HG03439 (cell line): ENCODE measurements at regions not wholly inside any gene's neighbourhood (a gene's known extent, or its start where the extent isn't known, plus 50 kb on each side); places are given as distances from the start of the nearest gene placed in this dataset.

Experiments
- ATAC-seq: cut with Tn5 transposase; IDR thresholded peaks from one replicate; pipeline ENCODE4 v1.9.1; 2021; ENCODE audit warnings: mild to moderate bottlenecking, moderate library complexity; ENCODE audit not compliant: unreplicated experiment

DNA sequence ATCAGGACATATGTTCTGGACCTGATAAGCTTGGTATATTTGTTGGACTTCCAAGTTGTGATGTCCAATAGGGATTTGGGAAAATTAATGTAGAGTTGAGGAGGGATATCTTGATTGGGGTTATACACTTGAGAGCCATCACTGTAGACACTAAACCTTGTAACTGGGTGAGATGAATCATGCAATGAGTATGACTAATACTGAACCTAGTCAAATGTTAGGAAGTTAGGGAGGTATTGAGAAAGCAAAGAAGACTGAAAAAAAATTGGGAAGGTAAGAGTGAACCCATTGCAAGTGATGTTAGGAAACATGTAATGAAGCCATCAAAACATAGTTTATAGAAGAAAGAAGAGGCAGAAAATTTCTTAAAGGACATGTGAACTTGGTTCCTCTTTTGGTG is 668.4 kb upstream of the CDH9 start:
- ATAC-seq = no peak

- ATAC-seq = no peak
These were observed 667.3 kb upstream of the CDH9 start for GRCh38 chr5:27705661-27706060.

GRCh38 chr5:27701931-27702903 is 663.8 kb upstream of the CDH9 start:
- no peak for ATAC-seq

- ATAC-seq = no peak
These were observed 662.1 kb upstream of the CDH9 start for GRCh38 chr5:27700526-27700925.

GRCh38 chr5:27682600-27682999 is 644.2 kb upstream of the CDH9 start:
- ATAC-seq = no peak

DNA sequence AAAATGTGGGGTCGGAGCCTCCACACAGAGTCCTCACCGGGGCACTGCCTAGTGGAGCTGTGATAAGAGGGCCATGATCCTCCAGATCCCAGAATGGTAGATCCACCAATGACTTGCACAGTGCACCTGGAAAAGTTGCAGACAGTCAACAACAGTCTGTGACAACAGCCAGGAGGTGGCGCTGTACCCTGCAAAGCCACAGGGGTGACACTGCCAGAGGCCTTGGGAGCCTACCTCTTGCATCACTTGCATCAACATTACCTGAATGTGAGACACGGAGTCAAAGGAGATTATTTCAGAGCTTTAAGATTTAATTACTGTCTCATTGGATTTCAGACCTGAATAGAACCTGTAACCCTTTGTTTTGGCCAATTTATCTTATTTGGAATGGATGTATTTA is 614.1 kb upstream of the CDH9 start:
- ATAC-seq = no peak

DNA sequence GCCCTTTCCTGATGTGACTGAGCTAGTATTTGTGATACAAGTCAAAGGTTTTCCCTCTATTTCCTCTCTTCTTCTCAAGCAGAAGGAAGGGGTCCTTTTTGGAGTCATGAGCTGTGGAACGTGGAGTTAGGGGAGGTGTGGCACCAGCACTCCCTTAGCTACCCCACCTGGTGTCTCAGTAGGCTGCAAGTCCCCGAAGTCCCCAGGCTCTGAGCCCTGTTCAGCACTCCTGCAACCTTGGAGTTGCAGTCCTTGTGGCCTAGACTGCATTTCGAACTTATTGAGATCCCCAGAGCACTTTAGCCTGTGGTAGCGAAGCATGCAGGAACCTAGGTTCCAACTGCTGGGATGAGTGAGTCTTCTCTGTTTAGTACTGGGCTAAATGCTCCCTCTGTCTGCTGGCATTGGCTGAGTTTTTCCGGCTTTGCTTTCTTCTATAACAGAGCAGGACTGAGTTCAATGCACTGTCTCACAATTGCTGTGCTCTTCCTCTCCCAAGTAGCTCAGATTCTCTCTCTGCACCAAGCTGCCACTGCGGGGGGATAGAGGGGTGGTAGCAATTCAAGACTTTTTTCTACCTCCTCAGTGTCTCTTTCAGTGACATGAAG is 600.7 kb upstream of the CDH9 start:
- no peak for ATAC-seq

DNA sequence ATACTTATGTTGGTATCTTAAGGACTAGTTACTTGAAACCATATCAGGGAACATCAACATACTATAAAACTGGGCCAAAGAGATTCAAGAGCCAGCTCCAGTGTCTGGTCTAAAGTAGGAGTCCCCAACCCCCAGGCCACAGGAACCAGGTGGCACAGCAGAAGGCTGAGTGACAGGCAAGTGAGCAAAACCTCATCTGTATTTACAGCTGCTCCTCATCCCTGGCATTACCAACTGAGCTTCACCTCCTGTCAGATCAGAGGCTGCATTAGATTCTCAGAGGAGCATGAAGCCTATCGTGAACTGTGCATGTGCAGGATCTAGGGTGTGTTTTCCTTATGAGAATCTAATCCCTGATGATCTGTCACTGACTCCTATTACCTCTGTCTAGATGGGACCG is 581.6 kb upstream of the CDH9 start:
- ATAC-seq = no peak

- ATAC-seq = no peak
These were observed 573.8 kb upstream of the CDH9 start for GRCh38 chr5:27612161-27612560.

DNA sequence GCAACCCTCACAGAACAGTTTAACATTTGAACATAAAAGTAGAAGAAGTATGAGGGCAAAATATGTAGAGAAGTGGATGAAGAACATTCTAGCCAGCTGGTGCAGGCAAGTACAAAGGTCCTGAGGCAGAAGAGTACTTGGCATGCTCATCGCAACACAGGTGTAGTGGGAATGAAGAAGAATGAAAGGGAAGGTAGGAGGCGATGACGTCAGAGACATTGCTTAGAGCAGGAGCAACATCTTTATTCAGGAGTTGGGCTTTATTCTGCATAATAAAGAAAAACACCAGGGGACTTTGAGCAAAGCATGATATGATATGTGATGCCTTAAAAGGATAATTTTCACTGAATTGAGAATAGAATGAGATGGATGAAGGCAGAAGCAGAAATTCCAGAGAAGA is 570.6 kb upstream of the CDH9 start:
- ATAC-seq = no peak

DNA sequence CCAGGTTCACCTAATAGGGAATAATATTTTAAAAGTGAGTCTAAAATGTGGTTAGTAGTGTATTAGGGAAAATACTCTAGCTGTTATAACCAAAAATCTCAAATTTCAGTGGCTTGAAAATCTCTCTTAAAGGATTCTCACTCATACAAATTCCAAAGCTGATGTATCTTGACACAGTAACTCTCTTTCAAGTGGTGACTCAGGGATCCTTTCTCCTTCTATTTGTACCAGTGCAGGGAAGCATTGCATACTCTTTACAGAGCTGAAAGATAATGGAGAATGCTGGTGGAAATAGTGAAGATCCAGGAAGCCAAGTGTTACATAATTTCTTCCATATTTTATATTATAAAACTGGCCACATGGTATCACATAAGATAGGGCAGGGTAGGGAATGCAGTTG is 560.2 kb upstream of the CDH9 start:
- no peak for ATAC-seq

- ATAC-seq = no peak
These were observed 555.8 kb upstream of the CDH9 start for GRCh38 chr5:27594141-27594540.

DNA sequence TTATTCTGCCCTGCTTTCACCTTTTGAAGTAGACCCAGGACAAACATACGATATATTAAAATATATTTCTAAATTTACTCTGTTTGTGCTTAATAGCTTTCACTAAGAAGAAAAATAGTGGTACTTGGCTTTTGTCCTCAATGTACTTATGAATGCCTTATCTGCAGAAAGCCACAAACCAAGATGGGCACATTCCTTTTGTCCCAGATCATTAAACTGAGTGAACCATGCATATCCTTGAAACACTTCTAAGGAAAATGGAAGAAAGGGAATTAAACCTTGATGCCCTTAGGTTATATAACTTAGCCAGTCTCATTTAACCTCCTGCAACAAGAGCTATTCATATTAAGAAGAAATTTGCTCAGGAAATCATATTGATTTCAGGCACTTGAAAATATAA is 553.8 kb upstream of the CDH9 start:
- no peak for ATAC-seq

GRCh38 chr5:27590503-27590902 is 552.1 kb upstream of the CDH9 start:
- ATAC-seq = no peak

DNA sequence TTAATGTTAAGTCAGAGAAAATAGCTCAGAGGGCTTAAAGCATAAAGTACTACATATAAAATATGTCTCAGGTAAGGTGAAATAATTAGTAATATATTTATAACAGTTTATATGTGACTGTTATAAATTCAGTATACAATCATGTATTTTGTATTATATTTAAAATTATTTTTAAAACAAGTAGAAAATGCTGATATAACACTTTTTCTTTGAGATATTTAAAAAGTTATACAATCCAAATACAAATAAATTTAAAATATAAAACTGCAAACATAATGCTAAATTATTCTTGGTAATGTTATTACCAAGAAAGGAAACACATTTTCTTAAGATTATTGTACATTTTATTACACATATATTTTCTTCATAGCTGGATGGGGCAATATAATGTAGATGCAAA is 539.9 kb upstream of the CDH9 start:
- no peak for ATAC-seq

GRCh38 chr5:27571681-27572080 is 533.3 kb upstream of the CDH9 start:
- no peak for ATAC-seq

- no peak for ATAC-seq
These were observed 530.4 kb upstream of the CDH9 start for GRCh38 chr5:27568811-27569210.

DNA sequence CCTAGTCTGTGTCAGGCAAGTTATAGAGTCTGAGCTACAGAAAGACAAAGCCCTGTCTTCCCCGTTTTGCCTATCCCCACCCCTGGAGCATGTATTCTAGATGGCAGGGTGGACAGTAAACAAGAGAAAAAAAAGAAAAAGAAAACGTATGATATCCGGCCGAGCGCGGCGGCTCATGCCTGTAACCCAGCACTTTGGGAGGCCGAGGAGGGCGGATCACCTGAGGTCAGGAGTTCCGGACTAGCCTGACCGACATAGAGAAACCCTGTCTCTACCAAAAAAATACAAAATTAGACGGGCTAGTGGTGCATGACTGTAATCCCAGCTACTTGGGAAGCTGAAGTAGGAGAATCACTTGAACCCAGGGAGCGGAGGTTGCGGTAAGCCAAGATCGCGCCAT is 523.0 kb upstream of the CDH9 start:
- ATAC-seq = no peak

DNA sequence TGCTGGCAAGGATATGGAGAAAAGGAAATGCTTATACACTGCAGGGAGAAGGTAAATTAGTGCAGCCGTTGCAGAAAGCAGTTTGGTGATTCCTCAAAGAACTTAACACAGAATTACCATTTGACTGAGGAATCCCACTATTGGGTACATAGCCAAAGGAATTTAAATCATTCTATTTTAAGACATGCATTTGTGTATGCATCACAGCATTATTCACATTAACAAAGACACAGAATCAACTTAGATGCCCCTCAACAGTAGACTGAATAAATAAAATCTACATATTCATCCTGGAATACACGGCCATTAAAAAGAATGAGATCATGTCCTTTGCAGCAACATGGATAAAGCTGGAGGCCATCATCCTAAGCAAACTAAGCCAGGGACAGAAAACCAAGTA is 510.1 kb upstream of the CDH9 start:
- no peak for ATAC-seq

DNA sequence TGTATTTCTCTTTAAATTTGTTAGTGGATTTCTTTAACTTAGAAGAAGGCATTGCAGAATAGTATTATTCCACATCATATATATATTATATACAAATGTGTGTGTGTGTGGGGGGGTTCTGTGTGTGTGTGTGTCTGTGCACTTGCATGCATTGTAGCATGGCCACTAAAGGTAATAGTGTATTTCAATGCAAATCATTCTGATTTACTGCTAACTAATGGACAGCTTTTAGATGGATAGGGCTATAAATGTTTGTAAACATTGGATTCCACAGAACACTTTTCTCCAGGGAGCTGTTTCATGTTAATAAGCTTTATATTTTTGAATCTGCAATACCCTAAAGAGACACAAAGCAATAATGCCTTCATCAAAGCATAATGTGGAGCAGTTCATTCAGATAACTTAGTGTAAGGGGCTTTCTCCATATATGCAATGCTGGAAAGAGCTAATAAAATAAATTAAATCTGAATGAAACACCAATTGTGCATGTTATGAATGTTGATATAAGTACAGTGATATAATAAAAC is 496.7 kb upstream of the CDH9 start:
- no peak for ATAC-seq

GRCh38 chr5:27532305-27532704 is 493.9 kb upstream of the CDH9 start:
- ATAC-seq = no peak

DNA sequence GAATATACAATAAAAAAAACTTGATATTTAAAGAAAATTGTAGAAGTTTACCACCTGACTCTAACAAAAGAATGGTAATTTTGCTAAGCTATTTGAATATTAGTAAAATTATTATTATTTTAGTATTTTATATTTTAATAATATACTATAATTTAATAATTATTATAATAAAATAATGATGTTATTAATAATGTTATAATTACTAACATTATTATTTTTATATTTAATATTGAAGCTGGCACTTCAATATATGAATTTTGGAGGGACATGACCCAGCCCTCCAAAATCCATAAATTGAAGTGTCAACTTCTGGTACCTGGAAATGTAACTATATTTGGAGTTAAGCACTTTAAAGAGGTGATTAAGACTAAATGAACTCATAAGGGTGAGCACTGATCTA is 486.1 kb upstream of the CDH9 start:
- ATAC-seq = no peak
